Fibroblast of lung (primary cell): ENCODE measurements at regions not wholly inside any gene's neighbourhood (a gene's known extent, or its start where the extent isn't known, plus 50 kb on each side); places are given as distances from the start of the nearest gene placed in this dataset.
"Not testable (repeated sequence)": the region's sequence is repeated elsewhere in the genome, so short reads cannot be mapped to it uniquely, and the experiment has no call there.

Experiments used
- DNase-seq, 2 donors: peaks; one replicate each; pipeline versions ENCODE4 v3.0.0 to v3.0.0-alpha.2; 2010; ENCODE audit warnings: low read depth in 2 of 2
- H2AFZ ChIP-seq: 2 replicates; pipeline ENCODE4 v1.5.1; 2012; ENCODE audit warnings: low read length, control low read depth, inconsistent platforms
- H3K27ac ChIP-seq: 2 replicates; pipeline ENCODE4 v1.5.1; 2011; ENCODE audit warnings: low read length, control low read depth; ENCODE audit not compliant: insufficient read depth
- H3K27me3 ChIP-seq: 2 replicates; pipeline ENCODE4 v1.5.1; 2011; ENCODE audit warnings: mild to moderate bottlenecking, low read length; ENCODE audit not compliant: control insufficient read depth, insufficient read depth
- H3K36me3 ChIP-seq: 2 replicates; pipeline ENCODE4 v1.5.1; 2011; ENCODE audit warnings: low read length; ENCODE audit not compliant: control insufficient read depth, insufficient read depth
- H3K4me1 ChIP-seq: 2 replicates; pipeline ENCODE4 v1.5.1; 2011; ENCODE audit warnings: low read length; ENCODE audit not compliant: control insufficient read depth, insufficient read depth; ENCODE audit errors: extremely low read depth
- H3K4me2 ChIP-seq: 2 replicates; pipeline ENCODE4 v1.5.1; 2011; ENCODE audit warnings: low read length, control low read depth; ENCODE audit not compliant: insufficient read depth; ENCODE audit errors: extremely low read depth
- H3K4me3 ChIP-seq, 4 experiments: fragments of 200-600 bp in 1 of 4; sonication (generic) in 1 of 4; replicated peaks in 1 of 4; 2 replicates each; pipeline ENCODE4 v1.5.1; 2011 to 2016; ENCODE audit warnings: low read length in 4 of 4, low read depth in 3 of 4, mild to moderate bottlenecking in 3 of 4, control low read depth in 2 of 4, inconsistent platforms in 1 of 4, mixed read lengths in 1 of 4; ENCODE audit not compliant: insufficient read depth in 1 of 4; ENCODE audit errors: control extremely low read depth in 1 of 4
- H3K79me2 ChIP-seq: 2 replicates; pipeline ENCODE4 v1.5.1; 2012; ENCODE audit warnings: mild to moderate bottlenecking, low read length, inconsistent platforms; ENCODE audit not compliant: control insufficient read depth, insufficient read depth
- H3K9ac ChIP-seq: 2 replicates; pipeline ENCODE4 v1.5.1; 2011; ENCODE audit warnings: mild to moderate bottlenecking, low read length, control low read depth; ENCODE audit not compliant: insufficient read depth
- H3K9me3 ChIP-seq: 2 replicates; pipeline ENCODE4 v1.5.1; 2012; ENCODE audit warnings: low read depth, low read length; ENCODE audit not compliant: control insufficient read depth, insufficient read depth
- H4K20me1 ChIP-seq: 2 replicates; pipeline ENCODE4 v1.5.1; 2011; ENCODE audit warnings: low read length; ENCODE audit not compliant: control insufficient read depth, insufficient read depth; ENCODE audit errors: extremely low read depth
- EZH2 ChIP-seq: IDR thresholded peaks from 2 replicates; pipeline ENCODE4 v1.5.1; 2012; ENCODE audit warnings: low read length, control low read depth, mild to moderate bottlenecking; ENCODE audit errors: missing control alignments
- TF ChIP-seq, protein P1 (sequence below), 2 donors: IDR thresholded peaks in 1 of 2; conservative IDR thresholded peaks in 1 of 2; 1 replicate in 1 of 2; 2 replicates in 1 of 2; pipeline ENCODE4 v1.5.1; 2011 to 2012; ENCODE audit warnings: low read length in 2 of 2, control low read depth in 1 of 2, inconsistent platforms in 1 of 2, low read depth in 1 of 2, mild to moderate bottlenecking in 1 of 2

DNA sequence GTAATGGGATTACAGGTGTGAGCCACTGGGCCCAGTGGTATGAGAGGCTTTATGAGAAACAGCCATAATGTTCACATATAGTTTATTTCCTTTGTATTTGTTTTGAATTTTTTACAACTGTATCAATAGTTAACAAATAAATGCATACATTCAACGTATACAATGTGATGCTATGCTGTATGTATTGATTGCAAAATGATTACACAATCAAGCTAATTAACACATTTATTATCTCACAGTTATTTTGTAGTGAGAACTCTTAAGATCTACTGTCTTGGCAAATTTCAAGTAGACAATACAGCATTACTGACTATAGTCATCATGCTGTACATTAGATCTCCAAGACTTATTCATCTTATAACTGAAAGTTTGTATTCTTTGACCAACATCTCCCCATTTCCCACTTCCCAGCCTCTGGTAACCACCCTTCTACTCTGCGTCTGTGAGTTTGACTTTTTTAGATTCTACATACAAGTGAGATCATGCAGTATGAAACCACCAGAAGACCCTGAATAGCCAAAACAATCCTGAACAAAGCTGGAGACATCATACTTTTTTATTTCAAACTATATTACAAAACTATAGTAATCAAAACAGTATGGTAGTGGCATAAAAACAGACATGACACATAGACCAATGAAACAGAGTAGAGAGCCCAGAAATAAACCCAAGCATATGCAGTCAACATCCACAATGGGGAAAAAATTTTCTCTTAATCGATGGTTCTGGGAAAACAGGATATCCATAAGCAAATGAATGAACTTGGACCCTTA, 157.2 kb upstream of the RREB1 start:
- Histone ChIP-seq H3K4me1 (no peaks in the 10 kb centered on the region), H2AFZ (no peak overlapping the region), H3K79me2 (no peaks in the 10 kb centered on the region), H3K27me3 (no peaks in the 10 kb centered on the region), H3K9me3 (no peaks in the 10 kb centered on the region), H3K27ac (no peak overlapping the region), H3K4me2 (no peak overlapping the region), H3K4me3 (no peak overlapping the region), H3K36me3 (no peaks in the 10 kb centered on the region), H4K20me1 (no peaks in the 10 kb centered on the region), H3K9ac (no peak overlapping the region)
- TF ChIP-seq, protein P1, sequence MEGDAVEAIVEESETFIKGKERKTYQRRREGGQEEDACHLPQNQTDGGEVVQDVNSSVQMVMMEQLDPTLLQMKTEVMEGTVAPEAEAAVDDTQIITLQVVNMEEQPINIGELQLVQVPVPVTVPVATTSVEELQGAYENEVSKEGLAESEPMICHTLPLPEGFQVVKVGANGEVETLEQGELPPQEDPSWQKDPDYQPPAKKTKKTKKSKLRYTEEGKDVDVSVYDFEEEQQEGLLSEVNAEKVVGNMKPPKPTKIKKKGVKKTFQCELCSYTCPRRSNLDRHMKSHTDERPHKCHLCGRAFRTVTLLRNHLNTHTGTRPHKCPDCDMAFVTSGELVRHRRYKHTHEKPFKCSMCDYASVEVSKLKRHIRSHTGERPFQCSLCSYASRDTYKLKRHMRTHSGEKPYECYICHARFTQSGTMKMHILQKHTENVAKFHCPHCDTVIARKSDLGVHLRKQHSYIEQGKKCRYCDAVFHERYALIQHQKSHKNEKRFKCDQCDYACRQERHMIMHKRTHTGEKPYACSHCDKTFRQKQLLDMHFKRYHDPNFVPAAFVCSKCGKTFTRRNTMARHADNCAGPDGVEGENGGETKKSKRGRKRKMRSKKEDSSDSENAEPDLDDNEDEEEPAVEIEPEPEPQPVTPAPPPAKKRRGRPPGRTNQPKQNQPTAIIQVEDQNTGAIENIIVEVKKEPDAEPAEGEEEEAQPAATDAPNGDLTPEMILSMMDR (conservative IDR thresholded peaks at IDR 0.05 in 1 of 2, IDR thresholded peaks at IDR 0.05 in 1 of 2; ENCODE audit: low read depth in 1 of 2, low read length in 2 of 2): no peak
- TF ChIP-seq EZH2: no peak
- DNase-seq: no peak

DNA sequence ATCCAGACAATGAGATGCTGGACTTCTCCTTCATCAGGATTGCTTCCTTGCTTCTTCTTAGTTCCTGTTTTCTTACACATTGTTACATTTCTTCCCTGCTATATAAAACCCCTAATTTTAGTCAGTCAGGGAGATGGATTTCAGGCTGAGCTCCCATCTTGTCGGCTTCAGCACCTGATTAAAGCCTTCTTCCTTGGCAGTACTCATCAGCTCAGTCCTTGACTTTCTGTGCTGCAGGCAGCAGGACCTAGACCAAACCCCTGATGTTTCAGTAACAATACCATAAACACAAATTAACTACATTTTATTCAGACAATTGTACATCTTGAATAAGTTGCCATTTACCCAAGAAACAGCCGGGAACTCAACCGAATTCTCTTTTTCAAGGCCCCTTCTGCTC, 156.4 kb upstream of the RREB1 start:
- Histone ChIP-seq H4K20me1 (no peaks in the 10 kb centered on the region), H3K27me3 (no peaks in the 10 kb centered on the region), H3K36me3 (no peaks in the 10 kb centered on the region), H3K4me2 (no peak overlapping the region), H3K4me1 (no peaks in the 10 kb centered on the region), H3K9ac (no peak overlapping the region), H2AFZ (no peak overlapping the region), H3K79me2 (no peaks in the 10 kb centered on the region), H3K4me3 (no peak overlapping the region), H3K27ac (no peak overlapping the region), H3K9me3 (no peaks in the 10 kb centered on the region)
- no peak for TF ChIP-seq EZH2
- TF ChIP-seq, protein P1 (conservative IDR thresholded peaks at IDR 0.05 in 1 of 2, IDR thresholded peaks at IDR 0.05 in 1 of 2; ENCODE audit: low read depth in 1 of 2, low read length in 2 of 2): no peak
- no peak for DNase-seq

DNA sequence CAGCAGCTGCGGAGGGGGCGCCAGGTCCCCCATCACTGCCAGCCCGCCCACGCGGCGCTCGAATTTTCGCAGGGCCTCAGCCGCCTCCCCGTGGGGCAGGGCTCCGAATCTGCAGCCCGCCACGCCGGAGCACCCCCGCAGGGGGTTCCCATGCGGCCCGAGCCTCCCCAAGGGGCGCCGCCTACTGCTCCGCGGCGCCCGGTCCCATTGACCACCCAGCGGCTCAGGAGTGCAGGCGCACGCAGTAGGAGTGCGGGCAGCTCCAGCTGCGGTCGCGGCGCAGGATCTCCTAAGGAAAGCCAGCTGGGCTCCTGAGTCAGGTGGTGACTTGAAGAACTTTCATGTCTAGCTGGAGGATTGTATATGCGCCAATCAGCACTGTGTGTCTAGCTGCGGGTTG, 155.3 kb upstream of the RREB1 start:
- Histone ChIP-seq H4K20me1 (no peaks in the 10 kb centered on the region), H3K79me2 (no peaks in the 10 kb centered on the region), H3K9me3 (no peaks in the 10 kb centered on the region), H2AFZ (no peak overlapping the region), H3K4me1 (no peaks in the 10 kb centered on the region), H3K36me3 (no peaks in the 10 kb centered on the region), H3K27ac (no peak overlapping the region), H3K27me3 (no peaks in the 10 kb centered on the region), H3K9ac (no peak overlapping the region), H3K4me2 (no peak overlapping the region), H3K4me3 (no peak overlapping the region)
- no peak for TF ChIP-seq EZH2
- TF ChIP-seq, protein P1 (conservative IDR thresholded peaks at IDR 0.05 in 1 of 2, IDR thresholded peaks at IDR 0.05 in 1 of 2; ENCODE audit: low read depth in 1 of 2, low read length in 2 of 2): no peak
- no peak for DNase-seq

DNA sequence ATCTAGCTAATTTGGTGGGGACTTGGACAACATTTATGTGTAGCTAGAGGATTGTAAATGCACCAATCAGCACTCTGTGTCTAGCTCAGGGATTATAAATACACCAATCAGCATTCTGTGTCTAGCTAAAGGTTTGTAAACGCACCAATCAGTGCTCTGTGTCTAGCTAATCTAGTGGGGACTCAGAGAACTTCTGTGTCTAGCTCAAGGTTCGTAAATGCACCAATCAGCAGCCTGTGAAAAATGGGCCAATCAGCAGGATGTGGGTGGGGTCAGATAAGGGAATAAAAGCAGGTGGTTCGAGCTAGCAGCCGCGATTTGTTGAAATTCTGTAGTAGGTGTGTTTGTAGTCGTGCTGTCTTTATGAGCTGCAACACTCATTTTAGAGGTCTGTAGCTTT, 154.8 kb upstream of the RREB1 start:
- H3K9ac ChIP-seq, H3K4me2 ChIP-seq, H3K79me2 ChIP-seq, H2AFZ ChIP-seq, H4K20me1 ChIP-seq, DNase-seq, H3K9me3 ChIP-seq, H3K27ac ChIP-seq, H3K27me3 ChIP-seq, H3K4me1 ChIP-seq, H3K4me3 ChIP-seq, H3K36me3 ChIP-seq: not testable (repeated sequence)
